ENCODE measurements at regions not wholly inside any gene's neighbourhood (a gene's known extent, or its start where the extent isn't known, plus 50 kb on each side); places are given as distances from the start of the nearest gene placed in this dataset.

GRCh38 chr6:44567406-44567805 is 179.9 kb downstream of the CDC5L start:
- Histone ChIP-seq H4K20me1 (ENCODE audit: control insufficient read depth, extremely low read depth, insufficient read depth, low read length) (no peaks in the 10 kb centered on the region), H3K9ac (ENCODE audit: control insufficient read depth, extremely low read depth, insufficient read depth, low read length) (no peak overlapping the region), H3K4me1 (ENCODE audit: control insufficient read depth, extremely low read depth, insufficient read depth, low read length) (no peaks in the 10 kb centered on the region), H3K27ac (ENCODE audit: control insufficient read depth, insufficient read depth, low read length) (no peak overlapping the region), H3K79me2 (ENCODE audit: control insufficient read depth, insufficient read depth, low read length) (no peaks in the 10 kb centered on the region), H3K4me2 (ENCODE audit: control insufficient read depth, extremely low read depth, insufficient read depth, low read depth, low read length) (no peak overlapping the region), H3K9me1 (ENCODE audit: control insufficient read depth, extremely low read depth, insufficient read depth, low read length) (no peaks in the 10 kb centered on the region), H3K27me3 (ENCODE audit: control insufficient read depth, extremely low read depth, insufficient read depth, low read length) (no peaks in the 10 kb centered on the region), H2AFZ (ENCODE audit: control insufficient read depth, low read length) (no peak overlapping the region), H3K36me3 (ENCODE audit: control insufficient read depth in 2 of 2, extremely low read depth in 1 of 2, insufficient read depth in 2 of 2, low read length in 2 of 2) (no peaks in the 10 kb centered on the region), H3K4me3 (ENCODE audit: control insufficient read depth in 2 of 3, extremely low read depth in 1 of 3, insufficient read depth in 2 of 3, low read depth in 1 of 3, low read length in 3 of 3) (no peak overlapping the region), H3K9me3 (ENCODE audit: control insufficient read depth, low read depth, low read length) (no peaks in the 10 kb centered on the region)
- no peak for TF ChIP-seq CTCF (optimal IDR thresholded peaks at IDR 0.05 in 1 of 3, IDR thresholded peaks at IDR 0.05 in 1 of 3, conservative IDR thresholded peaks at IDR 0.05 in 1 of 3; ENCODE audit: extremely low read depth in 1 of 3, insufficient read depth in 2 of 3, low read length in 3 of 3)
- TF ChIP-seq EZH2 (IDR thresholded peaks at IDR 0.05; ENCODE audit: low read length), result no peak
- dilution Hi-C loops (cut with MboI; ENCODE audit: extremely low pct_ligation_motif_present, low sequenced_read_pairs), result no loop called here
- no peak for FAIRE-seq
- no peak for DNase-seq (ENCODE audit: low read depth, low spot score)

- Histone ChIP-seq H3K9me1 (ENCODE audit: control insufficient read depth, extremely low read depth, insufficient read depth, low read length) (no peaks in the 10 kb centered on the region), H3K36me3 (ENCODE audit: control insufficient read depth in 2 of 2, extremely low read depth in 1 of 2, insufficient read depth in 2 of 2, low read length in 2 of 2) (no peaks in the 10 kb centered on the region), H3K79me2 (ENCODE audit: control insufficient read depth, insufficient read depth, low read length) (no peaks in the 10 kb centered on the region), H3K4me2 (ENCODE audit: control insufficient read depth, extremely low read depth, insufficient read depth, low read depth, low read length) (no peak overlapping the region), H3K9me3 (ENCODE audit: control insufficient read depth, low read depth, low read length) (no peaks in the 10 kb centered on the region), H3K4me3 (ENCODE audit: control insufficient read depth in 2 of 3, extremely low read depth in 1 of 3, insufficient read depth in 2 of 3, low read depth in 1 of 3, low read length in 3 of 3) (no peak overlapping the region), H3K4me1 (ENCODE audit: control insufficient read depth, extremely low read depth, insufficient read depth, low read length) (no peaks in the 10 kb centered on the region), H3K27me3 (ENCODE audit: control insufficient read depth, extremely low read depth, insufficient read depth, low read length) (no peaks in the 10 kb centered on the region), H3K27ac (ENCODE audit: control insufficient read depth, insufficient read depth, low read length) (no peak overlapping the region), H4K20me1 (ENCODE audit: control insufficient read depth, extremely low read depth, insufficient read depth, low read length) (no peaks in the 10 kb centered on the region), H2AFZ (ENCODE audit: control insufficient read depth, low read length) (no peak overlapping the region), H3K9ac (ENCODE audit: control insufficient read depth, extremely low read depth, insufficient read depth, low read length) (no peak overlapping the region)
- dilution Hi-C loops (cut with MboI; ENCODE audit: extremely low pct_ligation_motif_present, low sequenced_read_pairs), result no loop called here
- FAIRE-seq, result no peak
- TF ChIP-seq EZH2 (IDR thresholded peaks at IDR 0.05; ENCODE audit: low read length) (no peak), CTCF (optimal IDR thresholded peaks at IDR 0.05 in 1 of 3, IDR thresholded peaks at IDR 0.05 in 1 of 3, conservative IDR thresholded peaks at IDR 0.05 in 1 of 3; ENCODE audit: extremely low read depth in 1 of 3, insufficient read depth in 2 of 3, low read length in 3 of 3) (no peak)
- DNase-seq (ENCODE audit: low read depth, low spot score), result no peak
Measured at GRCh38 chr6:44569131-44569530, 181.6 kb downstream of the CDC5L start.
